Endothelial cell of umbilical vein (primary cell): ENCODE measurements at regions not wholly inside any gene's neighbourhood (a gene's known extent, or its start where the extent isn't known, plus 50 kb on each side); places are given as distances from the start of the nearest gene placed in this dataset.

Source experiments
- BruUV-seq: library from RNA; stranded (reverse); fragments of 400-500 nt; replicated peaks from 2 replicates; lab custom pipeline; 2021; lab: Mats Ljungman, UMichigan
- CTCF ChIA-PET: fragments of 300-600, 350-600 bp; sonication (Branson Sonifier 250); formaldehyde crosslinking; loops from one replicate; lab custom pipeline; 2021; ENCODE audit warnings: antibody characterized with exemption, inconsistent platforms; lab: Charles Lee
- POLR2A ChIA-PET: fragments of 300-600, 350-600 bp; sonication (Branson Sonifier 250); formaldehyde crosslinking; loops from one replicate; lab custom pipeline; 2021; ENCODE audit warnings: antibody characterized with exemption, inconsistent platforms; lab: Charles Lee
- DNase-seq: peaks from one replicate; pipeline ENCODE4 v3.0.0-alpha.2; 2011; ENCODE audit warnings: low read depth, low spot score
- FAIRE-seq: peaks from 2 replicates; lab custom pipeline; 2011; peaks lifted over from hg19 to GRCh38; lab: Jason Lieb, UNC
- H2AFZ ChIP-seq: 2 replicates; pipeline ENCODE4 v1.6.0; 2012; ENCODE audit warnings: low read depth, low read length, control low read depth, inconsistent platforms
- H3K27ac ChIP-seq: 2 replicates; pipeline ENCODE4 v1.5.1; 2011; ENCODE audit warnings: low read depth, mild to moderate bottlenecking, control low read depth, low read length, moderate library complexity; ENCODE audit not compliant: insufficient read depth
- H3K27me3 ChIP-seq, 2 experiments: 2 replicates each; pipeline versions ENCODE4 v1.6.0 to v1.6.1; 2011; ENCODE audit warnings: low read length in 2 of 2, mixed read lengths in 1 of 2; ENCODE audit not compliant: control insufficient read depth in 2 of 2, insufficient read depth in 2 of 2
- H3K36me3 ChIP-seq, 2 experiments: 2 replicates in 1 of 2; 3 replicates in 1 of 2; pipeline ENCODE4 v1.5.1; 2011; ENCODE audit warnings: low read length in 2 of 2, mild to moderate bottlenecking in 1 of 2, moderate library complexity in 1 of 2; ENCODE audit not compliant: control insufficient read depth in 2 of 2, insufficient read depth in 2 of 2; ENCODE audit errors: extremely low read depth in 1 of 2
- H3K4me1 ChIP-seq: 3 replicates; pipeline ENCODE4 v1.5.1; 2011; ENCODE audit warnings: mild to moderate bottlenecking, low read length; ENCODE audit not compliant: control insufficient read depth, insufficient read depth; ENCODE audit errors: extremely low read depth
- H3K4me2 ChIP-seq: 2 replicates; pipeline ENCODE4 v1.6.1; 2011; ENCODE audit warnings: low read length, control low read depth, mixed read lengths; ENCODE audit not compliant: insufficient read depth
- H3K4me3 ChIP-seq, 3 experiments: fragments of 200-600 bp in 1 of 3; sonication (generic), shearing (Covaris generic) in 1 of 3; replicated peaks in 1 of 3; 2 replicates each; pipeline ENCODE4 v1.5.1; 2011 to 2016; ENCODE audit warnings: control low read depth in 3 of 3, low read length in 3 of 3, mild to moderate bottlenecking in 2 of 3, inconsistent platforms in 1 of 3, low read depth in 1 of 3, moderate library complexity in 1 of 3; ENCODE audit not compliant: insufficient read depth in 1 of 3
- H3K79me2 ChIP-seq: 2 replicates; pipeline ENCODE4 v1.6.0; 2012; ENCODE audit warnings: low read length, inconsistent platforms; ENCODE audit not compliant: control insufficient read depth, insufficient read depth
- H3K9ac ChIP-seq: replicated peaks from 2 replicates; pipeline ENCODE3; 2011; ENCODE audit warnings: low read length, control low read depth; ENCODE audit not compliant: insufficient read depth; ENCODE audit errors: extremely low read depth
- H3K9me1 ChIP-seq: replicated peaks from 3 replicates; pipeline ENCODE4 v1.6.0; 2011; ENCODE audit warnings: mild to moderate bottlenecking, low read length; ENCODE audit not compliant: control insufficient read depth, insufficient read depth; ENCODE audit errors: extremely low read depth
- H3K9me3 ChIP-seq: replicated peaks from 2 replicates; pipeline ENCODE4 v1.5.1; 2012; ENCODE audit warnings: low read length, inconsistent platforms; ENCODE audit not compliant: control insufficient read depth, insufficient read depth
- H4K20me1 ChIP-seq: replicated peaks from 2 replicates; pipeline ENCODE3; 2011; ENCODE audit warnings: mild to moderate bottlenecking, low read length; ENCODE audit not compliant: control insufficient read depth, insufficient read depth; ENCODE audit errors: extremely low read depth
- EZH2 ChIP-seq: IDR thresholded peaks from 2 replicates; pipeline ENCODE4 v1.6.1; 2012; ENCODE audit warnings: borderline replicate concordance, low read depth, mild to moderate bottlenecking, moderate library complexity, low read length, inconsistent platforms; ENCODE audit not compliant: severe bottlenecking
- FOS ChIP-seq: IDR thresholded peaks from 2 replicates; pipeline ENCODE4 v1.6.1; 2011; ENCODE audit warnings: mild to moderate bottlenecking, low read length, moderate library complexity, borderline replicate concordance; ENCODE audit not compliant: insufficient read depth
- GATA2 ChIP-seq: IDR thresholded peaks from 2 replicates; pipeline ENCODE4 v1.7.0; 2011; ENCODE audit warnings: low read depth, mild to moderate bottlenecking, moderate library complexity, mixed read lengths, low read length; ENCODE audit not compliant: insufficient read length, insufficient read depth
- JUN ChIP-seq: IDR thresholded peaks from 2 replicates; pipeline ENCODE4 v1.6.1; 2011; ENCODE audit warnings: borderline replicate concordance, low read depth; ENCODE audit not compliant: insufficient read length, insufficient read depth
- MYC ChIP-seq: IDR thresholded peaks from one replicate; pipeline ENCODE4 v1.6.1; 2011; ENCODE audit warnings: mild to moderate bottlenecking, low read depth, low read length
- POLR2A ChIP-seq: IDR thresholded peaks from 2 replicates; pipeline ENCODE4 v1.6.1; 2012; ENCODE audit warnings: low read depth, mild to moderate bottlenecking, control low read depth, low read length
- POLR2AphosphoS5 ChIP-seq: IDR thresholded peaks from 2 replicates; pipeline ENCODE4 v1.6.1; 2012; ENCODE audit warnings: low read depth, mild to moderate bottlenecking, control low read depth, low read length, moderate library complexity; ENCODE audit not compliant: insufficient read depth
- dilution Hi-C: fragments of 300-500 bp; cut with MboI; formaldehyde crosslinking; loops from one replicate; pipeline ENCODE4 v1.15.0; 2019; ENCODE audit warnings: low sequenced_read_pairs; ENCODE audit not compliant: extremely low pct_ligation_motif_present
- intact Hi-C: fragments of 100-400 bp; cut with micrococcal nuclease; formaldehyde crosslinking; loops from one replicate; pipeline ENCODE4 v1.10.0; 2022
- TF ChIP-seq, protein P1 (sequence below), 2 donors: IDR thresholded peaks; 1 replicate in 1 of 2; 2 replicates in 1 of 2; pipeline ENCODE4 v1.5.1; 2011; ENCODE audit warnings: low read length in 2 of 2, mild to moderate bottlenecking in 2 of 2, moderate library complexity in 2 of 2, control low read depth in 1 of 2, inconsistent platforms in 1 of 2, low read depth in 1 of 2; ENCODE audit not compliant: insufficient read depth in 1 of 2; ENCODE audit errors: extremely low read depth in 1 of 2
- TF ChIP-seq, protein P2 (sequence below): IDR thresholded peaks from 2 replicates; pipeline ENCODE4 v1.6.1; 2011; ENCODE audit not compliant: insufficient read depth, insufficient read length

DNA sequence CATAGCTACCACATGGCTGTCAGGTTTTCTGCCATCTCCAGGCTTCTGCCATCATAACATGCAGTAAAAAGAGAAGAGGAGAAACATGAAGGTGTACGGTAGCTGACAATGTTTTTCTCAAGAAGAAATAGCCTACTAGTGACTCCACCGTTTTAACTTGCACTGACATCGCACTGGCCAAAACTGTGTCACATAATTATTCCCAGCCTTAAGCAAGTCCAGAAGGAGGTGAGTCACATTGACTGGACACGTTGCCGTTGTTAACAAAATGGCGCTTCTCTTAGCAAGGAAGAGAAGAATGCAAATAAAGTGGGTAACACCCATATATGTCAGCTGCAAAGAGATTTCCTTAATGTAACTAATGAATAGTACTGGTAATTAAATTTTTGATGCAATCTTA, 810.4 kb upstream of the SLC10A2 start:
- H3K79me2 ChIP-seq, result no peaks in the 10 kb centered on the region
- CTCF ChIA-PET, result no interaction called here
- no peaks in the 10 kb centered on the region for H3K9me3 ChIP-seq
- no TSS peak for BruUV-seq
- H2AFZ ChIP-seq, result peak overlapping the region; percentile 31
- H3K27ac ChIP-seq, result no peak overlapping the region
- no peak overlapping the region for H3K4me3 ChIP-seq
- no peak for DNase-seq
- no peaks in the 10 kb centered on the region for H3K9me1 ChIP-seq
- TF ChIP-seq JUN, result no peak
- H3K4me2 ChIP-seq, result no peak overlapping the region
- dilution Hi-C loops (no loop called here), intact Hi-C loops (no loop called here)
- no peaks in the 10 kb centered on the region for H3K27me3 ChIP-seq
- H3K9ac ChIP-seq, result no peak overlapping the region
- H3K4me1 ChIP-seq, result no peaks in the 10 kb centered on the region
- POLR2A ChIA-PET, result no interaction called here
- no peak for FAIRE-seq
- H4K20me1 ChIP-seq, result no peaks in the 10 kb centered on the region
- H3K36me3 ChIP-seq, result no peaks in the 10 kb centered on the region

DNA sequence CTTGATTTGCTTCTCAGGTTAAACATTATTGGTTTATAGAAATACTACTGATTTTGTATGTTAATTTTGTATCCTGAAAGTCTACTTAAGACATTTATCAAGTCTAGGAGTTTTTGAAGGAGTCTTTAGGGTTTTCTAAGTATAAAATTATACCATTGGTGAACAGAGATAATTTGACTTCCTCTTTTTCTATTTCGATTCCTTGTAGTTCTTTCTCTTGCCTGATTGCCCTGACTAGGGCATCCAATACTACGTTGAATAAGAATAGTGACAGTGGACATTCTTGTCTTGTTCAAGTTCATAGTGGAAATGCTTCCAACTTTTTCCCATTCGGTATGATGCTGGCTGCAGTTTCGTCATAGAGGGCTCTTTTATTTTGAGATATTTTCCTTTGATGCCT, 807.5 kb upstream of the SLC10A2 start:
- no peaks in the 10 kb centered on the region for H3K9me1 ChIP-seq
- H3K4me3 ChIP-seq, result no peak overlapping the region
- H3K27me3 ChIP-seq, result no peaks in the 10 kb centered on the region
- DNase-seq (no peak), FAIRE-seq (no peak)
- no peak overlapping the region for H3K4me2 ChIP-seq
- no peak overlapping the region for H3K9ac ChIP-seq
- dilution Hi-C loops, result no loop called here
- TF ChIP-seq, protein P1, sequence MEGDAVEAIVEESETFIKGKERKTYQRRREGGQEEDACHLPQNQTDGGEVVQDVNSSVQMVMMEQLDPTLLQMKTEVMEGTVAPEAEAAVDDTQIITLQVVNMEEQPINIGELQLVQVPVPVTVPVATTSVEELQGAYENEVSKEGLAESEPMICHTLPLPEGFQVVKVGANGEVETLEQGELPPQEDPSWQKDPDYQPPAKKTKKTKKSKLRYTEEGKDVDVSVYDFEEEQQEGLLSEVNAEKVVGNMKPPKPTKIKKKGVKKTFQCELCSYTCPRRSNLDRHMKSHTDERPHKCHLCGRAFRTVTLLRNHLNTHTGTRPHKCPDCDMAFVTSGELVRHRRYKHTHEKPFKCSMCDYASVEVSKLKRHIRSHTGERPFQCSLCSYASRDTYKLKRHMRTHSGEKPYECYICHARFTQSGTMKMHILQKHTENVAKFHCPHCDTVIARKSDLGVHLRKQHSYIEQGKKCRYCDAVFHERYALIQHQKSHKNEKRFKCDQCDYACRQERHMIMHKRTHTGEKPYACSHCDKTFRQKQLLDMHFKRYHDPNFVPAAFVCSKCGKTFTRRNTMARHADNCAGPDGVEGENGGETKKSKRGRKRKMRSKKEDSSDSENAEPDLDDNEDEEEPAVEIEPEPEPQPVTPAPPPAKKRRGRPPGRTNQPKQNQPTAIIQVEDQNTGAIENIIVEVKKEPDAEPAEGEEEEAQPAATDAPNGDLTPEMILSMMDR (IDR thresholded peaks at IDR 0.05; ENCODE audit: extremely low read depth in 1 of 2, insufficient read depth in 1 of 2, low read depth in 1 of 2, low read length in 2 of 2), result no peak
- TF ChIP-seq POLR2A (no peak), EZH2 (no peak), MYC (no peak), JUN (no peak), POLR2AphosphoS5 (no peak), GATA2 (no peak), FOS (no peak)
- TF ChIP-seq, protein P2, sequence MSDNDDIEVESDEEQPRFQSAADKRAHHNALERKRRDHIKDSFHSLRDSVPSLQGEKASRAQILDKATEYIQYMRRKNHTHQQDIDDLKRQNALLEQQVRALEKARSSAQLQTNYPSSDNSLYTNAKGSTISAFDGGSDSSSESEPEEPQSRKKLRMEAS, result no peak
- POLR2A ChIA-PET, result no interaction called here
- no peaks in the 10 kb centered on the region for H3K4me1 ChIP-seq
- H4K20me1 ChIP-seq, result no peaks in the 10 kb centered on the region
- intact Hi-C loops, result no loop called here
- H3K9me3 ChIP-seq, result no peaks in the 10 kb centered on the region
- H2AFZ ChIP-seq, result no peak overlapping the region
- H3K27ac ChIP-seq, result no peak overlapping the region
- no peaks in the 10 kb centered on the region for H3K79me2 ChIP-seq
- no peaks in the 10 kb centered on the region for H3K36me3 ChIP-seq
- CTCF ChIA-PET, result no interaction called here
- BruUV-seq, result no TSS peak
